ENCODE measurements at regions not wholly inside any gene's neighbourhood (a gene's known extent, or its start where the extent isn't known, plus 50 kb on each side); places are given as distances from the start of the nearest gene placed in this dataset.

- TF ChIP-seq KLF17 (tag by site-specific recombination; IDR thresholded peaks at IDR 0.05) (no peak), ZIC2 (tag by site-specific recombination; IDR thresholded peaks at IDR 0.05) (peak; percentile 42; the same call in 1 of the 2 replicates), ZNF488 (tag by site-specific recombination; IDR thresholded peaks at IDR 0.05) (no peak), GFI1B (tag by site-specific recombination; IDR thresholded peaks at IDR 0.05) (peak; percentile 37; the same call in 1 of the 2 replicates), OSR2 (tag by site-specific recombination; IDR thresholded peaks at IDR 0.05) (peak; percentile 71; the same call in 1 of the 2 replicates), ZNF174 (tag by site-specific recombination; IDR thresholded peaks at IDR 0.05) (no peak), ZBTB49 (tag by site-specific recombination; IDR thresholded peaks at IDR 0.05; ENCODE audit: low read depth) (no peak), ZNF791 (tag by site-specific recombination; IDR thresholded peaks at IDR 0.05) (no peak), PRDM6 (tag by site-specific recombination; IDR thresholded peaks at IDR 0.05) (peak; percentile 72), ZNF660 (tag by site-specific recombination; IDR thresholded peaks at IDR 0.05) (no peak), MYNN (tag by site-specific recombination; IDR thresholded peaks at IDR 0.05; ENCODE audit: borderline replicate concordance) (no peak), ZNF18 (tag by site-specific recombination; IDR thresholded peaks at IDR 0.05) (no peak), ZNF561 (tag by site-specific recombination; IDR thresholded peaks at IDR 0.05; ENCODE audit: borderline replicate concordance) (no peak), ZSCAN30 (tag by site-specific recombination; IDR thresholded peaks at IDR 0.05) (no peak; the same call in 1 of the 2 replicates), ZNF513 (tag by site-specific recombination; IDR thresholded peaks at IDR 0.05) (0 out of 2 replicates have a peak, but pooled peaks have one; percentile 0), ZSCAN23 (tag by site-specific recombination; IDR thresholded peaks at IDR 0.05) (no peak), ZNF843 (tag by site-specific recombination; IDR thresholded peaks at IDR 0.05) (peak; percentile 69; the same call in 1 of the 2 replicates), PRDM10 (tag by site-specific recombination; IDR thresholded peaks at IDR 0.05) (peak; percentile 41; the same call in 1 of the 2 replicates), FEZF1 (tag by site-specific recombination; IDR thresholded peaks at IDR 0.05) (peak; percentile 76), ZNF335 (tag by site-specific recombination; conservative IDR thresholded peaks at IDR 0.05) (peak; percentile 26; the same call in 1 of the 2 replicates), ZBTB8A (tag by site-specific recombination; IDR thresholded peaks at IDR 0.05) (0 out of 2 replicates have a peak, but pooled peaks have one; percentile 10), ZNF768 (tag by site-specific recombination; IDR thresholded peaks at IDR 0.05) (no peak), IKZF3 (tag by site-specific recombination; IDR thresholded peaks at IDR 0.05) (0 out of 2 replicates have a peak, but pooled peaks have one; percentile 20)
Observed at GRCh38 chr18:55095584-55095983, 136.3 kb upstream of the CCDC68 start (continued).

Measured in HEK293 (cell line).